DMS114 treated with DMSO at 0.1 percent for 48 hours (cell line): ENCODE measurements at regions not wholly inside any gene's neighbourhood (a gene's known extent, or its start where the extent isn't known, plus 50 kb on each side); places are given as distances from the start of the nearest gene placed in this dataset.
"Not testable (repeated sequence)": the region's sequence is repeated elsewhere in the genome, so short reads cannot be mapped to it uniquely, and the experiment has no call there.

Experiments
- DNase-seq: peaks from one replicate; lab custom pipeline; 2025; ENCODE audit not compliant: unreplicated experiment; lab: John Stamatoyannopoulos, UW

DNA sequence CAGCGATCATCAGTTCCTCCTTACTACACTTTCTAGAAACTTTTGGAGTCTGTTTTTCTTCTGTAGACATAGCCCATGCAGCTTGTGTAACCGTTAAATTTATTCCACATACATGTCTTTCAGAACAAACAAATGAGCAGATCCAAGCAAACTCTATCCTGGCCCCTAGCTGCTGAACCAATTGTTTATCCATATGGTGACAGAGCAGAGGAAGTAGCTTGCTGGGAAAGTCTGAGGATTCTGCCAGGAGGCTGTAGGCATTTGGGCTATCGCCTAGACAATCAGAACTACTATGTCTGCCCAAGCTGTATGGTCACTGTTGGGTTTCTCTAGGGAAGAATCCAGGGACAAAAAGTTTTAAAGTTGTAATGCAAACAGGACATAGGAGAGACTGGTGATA is 343.7 kb downstream of the SPRY2 start:
- no peak for DNase-seq

- no peak for DNase-seq
Measured at GRCh38 chr13:79995334-79995733, 345.6 kb downstream of the SPRY2 start.

- DNase-seq: no peak
Measured at GRCh38 chr13:79992111-79992510, 348.8 kb downstream of the SPRY2 start.

- no peak for DNase-seq
Measured at GRCh38 chr13:79990048-79990447, 350.9 kb downstream of the SPRY2 start.

DNA sequence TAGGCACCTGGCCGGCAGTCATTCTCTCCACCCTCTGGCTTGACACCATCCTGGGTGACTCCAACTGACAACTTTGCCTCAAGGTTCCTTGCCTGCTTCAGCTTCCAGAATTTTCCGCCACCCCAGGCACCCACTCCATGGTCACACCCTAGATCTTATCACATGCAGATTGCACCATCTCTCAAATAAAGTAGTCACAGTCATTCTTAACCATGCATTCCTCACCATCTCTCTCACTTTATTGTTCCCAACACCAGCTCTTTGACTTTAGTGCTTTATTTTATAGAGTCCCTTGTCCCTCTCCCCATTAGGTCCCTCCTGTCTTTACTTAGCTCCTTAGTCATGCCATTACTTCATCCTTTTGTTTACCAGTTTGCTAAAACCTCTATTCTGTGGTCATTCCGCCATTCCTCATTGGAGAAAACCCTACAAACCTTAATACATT is 351.7 kb downstream of the SPRY2 start:
- no peak for DNase-seq

GRCh38 chr13:79988573-79988972 is 352.4 kb downstream of the SPRY2 start:
- DNase-seq: no peak

DNA sequence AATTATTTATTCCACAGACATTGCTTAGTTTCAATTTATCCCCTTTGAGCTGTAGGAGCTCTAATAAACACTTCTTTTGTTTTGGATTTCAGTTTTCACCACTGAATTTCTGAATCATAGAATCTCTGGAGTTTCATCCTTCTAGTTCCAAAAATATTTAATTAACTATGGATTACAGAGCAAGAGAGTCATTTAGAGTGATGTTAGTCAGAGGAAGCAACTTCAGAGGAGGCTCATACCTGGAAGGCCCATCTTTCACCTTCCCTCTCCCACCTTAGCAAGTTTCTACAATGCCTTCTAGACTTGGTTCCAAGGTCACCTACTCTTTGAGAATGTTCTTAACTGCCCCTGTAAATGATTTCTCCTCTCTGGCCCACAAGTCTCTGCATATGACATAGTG is 353.2 kb downstream of the SPRY2 start:
- DNase-seq: no peak

GRCh38 chr13:79987323-79987722 is 353.6 kb downstream of the SPRY2 start:
- no peak for DNase-seq

- DNase-seq: no peak
Measured at GRCh38 chr13:79986890-79987289, 354.0 kb downstream of the SPRY2 start.

DNA sequence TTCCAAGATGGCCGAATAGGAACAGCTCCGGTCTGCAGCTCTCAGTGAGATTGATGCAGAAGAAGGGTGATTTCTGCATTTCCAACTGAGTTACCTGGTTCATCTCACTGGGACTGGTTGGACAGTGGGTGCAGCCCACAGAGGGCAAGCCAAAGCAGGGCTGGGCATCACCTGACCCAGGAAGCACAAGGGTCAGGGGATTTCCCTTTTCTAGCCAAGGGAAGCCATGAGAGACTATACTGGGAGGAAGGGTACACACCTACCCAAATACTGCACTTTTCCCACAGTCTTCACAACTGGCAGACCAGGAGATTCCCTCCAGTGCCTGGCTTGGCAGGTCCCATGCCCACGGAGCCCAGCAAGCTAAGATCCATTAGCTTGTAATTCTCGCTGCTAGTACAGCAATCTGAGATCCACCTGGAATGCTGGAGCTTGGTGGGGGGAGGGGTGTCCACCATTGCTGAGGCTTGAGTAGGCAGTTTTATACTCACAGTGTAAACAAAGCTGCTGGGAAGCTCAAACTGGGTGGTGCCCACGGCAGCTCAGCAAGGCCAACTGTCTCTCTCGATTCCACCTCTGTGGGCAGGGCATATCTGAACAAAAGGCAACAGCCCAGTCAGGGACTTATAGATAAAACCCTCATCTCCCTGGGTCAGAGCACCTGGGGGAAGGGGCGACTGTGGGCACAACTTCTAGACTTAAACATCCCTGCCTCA is 365.8 kb downstream of the SPRY2 start:
- not testable (repeated sequence) for DNase-seq

DNA sequence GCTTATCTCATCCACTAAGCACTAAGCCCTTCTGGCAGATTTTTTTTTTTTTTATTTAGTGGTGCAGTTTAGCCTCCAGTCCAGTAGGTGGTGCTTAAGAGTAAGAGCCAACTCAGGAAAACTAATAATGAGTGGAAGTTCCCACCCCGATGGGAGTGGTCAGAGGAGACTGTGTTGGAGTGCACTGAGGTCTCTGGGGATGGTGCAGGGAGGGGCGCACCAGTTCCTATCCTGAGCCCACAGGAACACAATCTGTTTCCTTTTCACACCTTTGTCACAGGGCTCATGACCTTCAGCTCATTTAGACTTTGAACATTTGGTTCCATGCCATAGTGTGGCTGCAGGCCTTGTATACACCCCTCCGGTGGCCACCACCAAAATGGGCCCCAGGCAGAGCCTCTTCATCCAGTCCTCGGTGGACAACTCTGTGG is 367.4 kb downstream of the SPRY2 start:
- no peak for DNase-seq

GRCh38 chr13:79972066-79972569 is 368.8 kb downstream of the SPRY2 start:
- no peak for DNase-seq

DNA sequence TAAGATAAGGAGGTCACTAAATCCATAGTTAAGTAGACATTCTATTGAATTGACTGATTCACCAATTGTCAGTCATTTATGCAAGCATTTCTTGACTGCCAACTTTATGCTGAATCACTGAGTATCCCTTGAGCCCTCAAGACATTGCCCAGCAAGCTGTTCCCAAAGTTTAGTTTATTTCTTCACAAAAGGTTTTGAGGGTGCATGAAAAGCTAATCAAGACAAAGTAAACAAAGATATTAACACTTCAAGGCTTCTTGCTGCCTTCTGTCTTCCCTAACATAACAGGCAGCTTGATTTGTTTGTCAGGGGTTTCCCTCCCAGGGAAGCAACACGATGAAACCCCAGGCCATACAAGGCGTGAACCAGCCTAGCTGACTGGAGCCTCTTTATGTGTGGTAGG is 374.4 kb downstream of the SPRY2 start:
- DNase-seq: no peak

DNA sequence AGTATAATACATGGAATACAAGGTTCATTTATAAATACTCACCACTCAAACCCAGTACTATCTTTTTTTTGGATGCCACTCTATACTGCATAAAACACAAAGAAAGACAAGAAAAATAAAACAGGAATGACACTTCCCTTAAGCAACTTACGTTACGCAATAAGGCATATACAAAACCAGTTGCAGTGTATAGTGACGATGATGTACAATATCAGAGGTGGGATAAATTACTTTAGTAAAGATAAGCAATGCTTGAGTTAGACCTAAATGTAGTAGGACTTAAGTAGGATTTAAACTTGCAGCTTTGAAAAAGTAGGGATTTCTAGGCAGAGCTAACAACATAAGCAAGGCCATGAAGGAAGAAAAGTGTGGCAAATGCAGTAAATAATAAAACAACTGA is 374.9 kb downstream of the SPRY2 start:
- no peak for DNase-seq

DNA sequence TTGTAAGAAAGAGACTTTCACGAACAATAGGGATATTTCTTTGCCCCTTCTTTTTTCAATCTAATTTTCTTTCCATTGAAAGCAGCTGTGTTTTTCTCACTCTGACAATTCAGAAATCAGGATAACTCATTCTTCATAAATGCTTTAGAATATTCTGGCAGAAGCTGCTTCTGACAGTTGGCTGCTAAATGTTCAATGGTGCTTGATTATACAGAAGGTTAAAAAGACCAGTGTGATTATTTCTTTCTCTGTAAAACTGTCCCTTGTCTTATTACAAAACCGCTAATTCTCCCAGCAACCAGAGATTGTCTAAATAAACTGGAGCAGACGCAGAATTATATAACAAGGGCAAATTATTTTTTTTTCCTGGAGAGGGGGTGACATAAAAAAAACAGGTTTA is 394.4 kb downstream of the SPRY2 start:
- no peak for DNase-seq

GRCh38 chr13:79943346-79944023 is 397.4 kb downstream of the SPRY2 start:
- DNase-seq: no peak

- DNase-seq: no peak
Measured at GRCh38 chr13:79941752-79942151, 399.2 kb downstream of the SPRY2 start.

GRCh38 chr13:79939689-79940088 is 401.2 kb downstream of the SPRY2 start:
- no peak for DNase-seq

DNA sequence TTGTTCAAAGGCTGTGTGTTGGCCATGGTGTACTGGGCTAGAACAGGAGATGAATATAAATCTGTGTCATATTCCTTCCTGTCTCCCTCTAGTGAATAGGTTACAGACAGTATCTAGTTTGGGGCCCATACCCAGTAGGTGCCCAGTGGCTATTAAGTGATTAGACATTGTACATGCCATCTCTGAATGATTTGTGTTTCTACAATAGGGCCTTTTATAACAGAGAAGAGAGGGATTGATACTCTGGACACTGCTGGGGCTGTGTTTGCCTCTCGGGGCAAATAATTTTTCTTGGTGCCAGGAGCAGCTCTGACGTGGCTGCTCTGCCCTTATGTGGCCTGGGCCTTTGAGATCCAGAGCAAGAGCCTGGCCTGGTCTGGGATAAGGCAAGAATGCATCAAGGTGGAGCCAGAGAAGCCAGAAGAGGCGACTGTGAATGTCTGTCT is 403.1 kb downstream of the SPRY2 start:
- no peak for DNase-seq

- DNase-seq: no peak
Measured at GRCh38 chr13:79937311-79937710, 403.6 kb downstream of the SPRY2 start.

DNA sequence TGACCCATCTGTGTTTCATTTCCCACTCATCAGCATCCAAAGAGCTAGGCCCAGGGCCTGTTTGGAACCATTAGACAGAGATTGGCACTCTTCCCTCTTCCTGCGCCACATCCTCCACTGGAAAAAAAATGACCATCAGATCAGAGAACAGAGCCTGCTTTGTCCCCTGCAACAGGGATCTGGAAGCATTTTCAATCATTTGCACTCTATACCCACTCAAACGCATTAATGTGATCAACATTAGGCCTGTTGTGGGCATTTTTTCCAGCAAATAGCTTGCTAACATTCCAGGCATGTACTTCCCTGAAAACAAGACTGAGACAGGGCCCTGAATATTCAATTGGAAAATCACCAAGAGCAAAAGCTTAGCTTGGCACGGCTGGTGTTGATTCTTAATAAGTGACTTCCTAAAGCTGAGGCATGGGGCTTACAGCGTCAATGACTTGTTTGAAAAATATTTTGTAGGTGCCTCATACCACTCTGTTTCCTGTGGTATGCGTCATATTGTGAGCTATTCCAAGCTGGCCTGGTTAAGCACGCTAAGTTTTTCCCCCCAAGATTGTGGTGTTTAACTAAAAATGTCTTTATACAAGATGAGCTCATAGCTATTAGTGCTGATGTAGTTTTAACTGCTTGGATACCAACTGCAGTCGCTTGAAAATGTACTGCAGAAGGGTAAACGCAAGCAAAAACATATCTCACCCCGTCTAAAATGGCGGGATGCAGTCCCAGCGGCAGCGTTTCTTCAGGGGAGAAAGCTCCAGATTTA is 404.4 kb downstream of the SPRY2 start:
- DNase-seq: no peak

- DNase-seq: no peak
Measured at GRCh38 chr13:79935121-79935520, 405.8 kb downstream of the SPRY2 start.
